DND-41 (cell line): ENCODE measurements at regions not wholly inside any gene's neighbourhood (a gene's known extent, or its start where the extent isn't known, plus 50 kb on each side); places are given as distances from the start of the nearest gene placed in this dataset.

Source experiments
- ATAC-seq: fragments of 200-7000 bp; cut with Tn5 transposase; 3 replicates; pipeline ENCODE4 v1.9.1; 2021; ENCODE audit warnings: low read depth; ENCODE audit not compliant: insufficient read depth
- DNase-seq: peaks from one replicate; pipeline ENCODE4 v3.0.0-alpha.2; 2020
- H2AFZ ChIP-seq: 2 replicates; pipeline ENCODE4 v1.6.0; 2012; ENCODE audit warnings: low read depth, low read length
- H3K27ac ChIP-seq: 2 replicates; pipeline ENCODE4 v1.5.1; 2012; ENCODE audit warnings: low read length, inconsistent platforms
- H3K27me3 ChIP-seq: fragments of 200-600 bp; sonication (generic); 2 replicates; pipeline ENCODE4 v1.6.0; 2012; ENCODE audit warnings: low read length, mild to moderate bottlenecking, inconsistent platforms; ENCODE audit not compliant: insufficient read depth, poor library complexity
- H3K36me3 ChIP-seq: 2 replicates; pipeline ENCODE4 v1.5.1; 2012; ENCODE audit warnings: low read length, inconsistent platforms; ENCODE audit not compliant: insufficient read depth
- H3K4me1 ChIP-seq: 2 replicates; pipeline ENCODE4 v1.5.1; 2012; ENCODE audit warnings: mild to moderate bottlenecking, low read length; ENCODE audit not compliant: insufficient read depth
- H3K4me2 ChIP-seq: 2 replicates; pipeline ENCODE4 v1.6.0; 2012; ENCODE audit warnings: mild to moderate bottlenecking, moderate library complexity, low read length, inconsistent platforms; ENCODE audit not compliant: insufficient read depth
- H3K4me3 ChIP-seq, 2 experiments: fragments of 200-600 bp in 1 of 2; shearing (Covaris generic) in 1 of 2; 2 replicates each; pipeline ENCODE4 v1.5.1; 2012 to 2016; ENCODE audit warnings: inconsistent platforms in 2 of 2, low read length in 2 of 2, mild to moderate bottlenecking in 2 of 2, low read depth in 1 of 2, moderate library complexity in 1 of 2
- H3K79me2 ChIP-seq: 2 replicates; pipeline ENCODE4 v1.6.0; 2012; ENCODE audit warnings: low read length, inconsistent platforms; ENCODE audit not compliant: insufficient read depth
- H3K9ac ChIP-seq: 2 replicates; pipeline ENCODE4 v1.6.0; 2012; ENCODE audit warnings: low read depth, mild to moderate bottlenecking, inconsistent platforms, low read length, moderate library complexity
- H3K9me3 ChIP-seq: 2 replicates; pipeline ENCODE4 v1.5.1; 2012; ENCODE audit warnings: low read length, moderate library complexity, mild to moderate bottlenecking, inconsistent platforms; ENCODE audit not compliant: insufficient read depth, severe bottlenecking
- H4K20me1 ChIP-seq: 2 replicates; pipeline ENCODE4 v1.6.0; 2012; ENCODE audit warnings: low read length; ENCODE audit not compliant: insufficient read depth
- EZH2 ChIP-seq: IDR thresholded peaks from 3 replicates; pipeline ENCODE4 v1.6.1; 2012; ENCODE audit warnings: borderline replicate concordance, low read depth, mild to moderate bottlenecking, moderate library complexity, low read length, inconsistent platforms; ENCODE audit not compliant: severe bottlenecking
- TF ChIP-seq, protein P1 (sequence below): IDR thresholded peaks from 2 replicates; pipeline ENCODE4 v1.5.1; 2012; ENCODE audit warnings: borderline replicate concordance, low read length, moderate library complexity, mild to moderate bottlenecking; ENCODE audit not compliant: poor library complexity, severe bottlenecking; ENCODE audit errors: extremely low read depth

DNA sequence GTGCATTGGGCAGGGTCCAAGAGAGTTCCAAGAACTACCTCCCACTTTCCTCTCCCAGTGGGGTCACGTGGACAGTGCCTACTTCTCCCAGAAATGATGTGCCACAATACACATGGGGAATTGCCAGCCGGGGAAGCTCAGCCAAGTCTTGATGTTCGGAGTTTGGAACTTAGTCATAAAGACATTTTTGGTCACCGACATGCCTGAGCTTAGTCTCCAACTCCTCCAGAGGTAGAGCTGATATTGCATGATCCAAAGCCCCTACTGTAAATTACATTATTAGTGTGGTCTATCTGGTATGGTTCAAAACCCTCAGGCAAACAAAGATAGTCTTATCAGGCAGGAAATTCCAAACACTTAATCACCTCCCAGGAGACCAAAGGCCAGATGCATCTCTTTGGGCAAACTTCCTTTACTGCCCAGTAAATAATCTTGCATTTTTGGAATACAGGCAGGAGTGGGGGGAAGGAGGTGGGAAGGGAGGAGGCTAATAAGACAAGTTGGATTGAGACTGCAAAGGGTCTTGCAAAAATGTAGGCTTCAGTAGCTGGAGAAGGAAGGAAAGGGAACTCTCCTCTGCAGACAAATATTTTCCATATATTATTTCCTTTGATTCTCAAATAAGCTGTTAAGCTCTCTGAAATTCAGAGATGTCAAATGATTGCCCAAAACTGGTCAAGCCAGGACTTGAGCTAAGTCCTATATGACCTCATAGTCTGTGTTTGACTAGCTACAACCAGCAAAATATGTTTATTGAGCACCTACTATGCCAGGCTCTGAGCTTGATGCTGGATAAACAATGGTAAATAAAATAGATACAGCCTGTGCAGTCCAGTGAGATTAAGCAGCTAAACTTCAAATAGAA, 99.4 kb downstream of the DRD1 start:
- no peak for TF ChIP-seq EZH2
- TF ChIP-seq, protein P1, sequence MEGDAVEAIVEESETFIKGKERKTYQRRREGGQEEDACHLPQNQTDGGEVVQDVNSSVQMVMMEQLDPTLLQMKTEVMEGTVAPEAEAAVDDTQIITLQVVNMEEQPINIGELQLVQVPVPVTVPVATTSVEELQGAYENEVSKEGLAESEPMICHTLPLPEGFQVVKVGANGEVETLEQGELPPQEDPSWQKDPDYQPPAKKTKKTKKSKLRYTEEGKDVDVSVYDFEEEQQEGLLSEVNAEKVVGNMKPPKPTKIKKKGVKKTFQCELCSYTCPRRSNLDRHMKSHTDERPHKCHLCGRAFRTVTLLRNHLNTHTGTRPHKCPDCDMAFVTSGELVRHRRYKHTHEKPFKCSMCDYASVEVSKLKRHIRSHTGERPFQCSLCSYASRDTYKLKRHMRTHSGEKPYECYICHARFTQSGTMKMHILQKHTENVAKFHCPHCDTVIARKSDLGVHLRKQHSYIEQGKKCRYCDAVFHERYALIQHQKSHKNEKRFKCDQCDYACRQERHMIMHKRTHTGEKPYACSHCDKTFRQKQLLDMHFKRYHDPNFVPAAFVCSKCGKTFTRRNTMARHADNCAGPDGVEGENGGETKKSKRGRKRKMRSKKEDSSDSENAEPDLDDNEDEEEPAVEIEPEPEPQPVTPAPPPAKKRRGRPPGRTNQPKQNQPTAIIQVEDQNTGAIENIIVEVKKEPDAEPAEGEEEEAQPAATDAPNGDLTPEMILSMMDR = no peak
- H3K9me3 ChIP-seq = no peaks in the 10 kb centered on the region

DNA sequence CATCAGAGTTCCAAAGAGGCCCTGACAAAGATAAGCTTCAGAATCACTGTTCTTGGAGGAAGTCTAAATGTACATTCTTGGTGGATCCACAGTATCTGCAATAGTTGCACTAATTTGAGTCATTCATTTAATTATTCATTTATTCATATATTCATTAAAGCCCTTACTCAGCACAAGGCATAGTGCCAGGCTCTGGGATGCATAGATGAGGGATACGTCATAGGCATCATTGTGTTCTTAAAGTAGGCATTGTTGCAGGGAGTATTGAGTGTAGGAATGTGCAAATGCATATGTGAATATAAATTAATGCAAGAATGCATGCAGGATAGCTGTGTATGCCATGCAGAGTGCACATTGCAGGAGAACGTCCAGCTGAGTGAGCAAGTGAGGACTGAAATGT, 100.7 kb downstream of the DRD1 start:
- H3K27me3 ChIP-seq = no peaks in the 10 kb centered on the region
- TF ChIP-seq, protein P1 = no peak
- TF ChIP-seq EZH2 = no peak
- ATAC-seq (no peak), DNase-seq (no peak)
- no peak overlapping the region for H3K27ac ChIP-seq
- H3K9ac ChIP-seq = no peak overlapping the region
- no peaks in the 10 kb centered on the region for H3K36me3 ChIP-seq
- no peak overlapping the region for H2AFZ ChIP-seq
- H3K4me3 ChIP-seq = no peak overlapping the region
- H3K79me2 ChIP-seq = no peaks in the 10 kb centered on the region
- H3K4me2 ChIP-seq = no peak overlapping the region
- H3K9me3 ChIP-seq = no peaks in the 10 kb centered on the region
- no peaks in the 10 kb centered on the region for H3K4me1 ChIP-seq
- H4K20me1 ChIP-seq = no peaks in the 10 kb centered on the region

More for the DNA sequence above, 99.4 kb downstream of the DRD1 start:
- Histone ChIP-seq H3K36me3 (no peaks in the 10 kb centered on the region), H3K27me3 (peaks cover 3% of the 10 kb centered on the region), H3K4me3 (no peak overlapping the region), H2AFZ (no peak overlapping the region), H3K79me2 (no peaks in the 10 kb centered on the region), H3K4me1 (no peaks in the 10 kb centered on the region), H3K9ac (no peak overlapping the region), H3K4me2 (no peak overlapping the region), H3K27ac (no peak overlapping the region), H4K20me1 (no peaks in the 10 kb centered on the region)
- ATAC-seq (no peak), DNase-seq (no peak)

DNA sequence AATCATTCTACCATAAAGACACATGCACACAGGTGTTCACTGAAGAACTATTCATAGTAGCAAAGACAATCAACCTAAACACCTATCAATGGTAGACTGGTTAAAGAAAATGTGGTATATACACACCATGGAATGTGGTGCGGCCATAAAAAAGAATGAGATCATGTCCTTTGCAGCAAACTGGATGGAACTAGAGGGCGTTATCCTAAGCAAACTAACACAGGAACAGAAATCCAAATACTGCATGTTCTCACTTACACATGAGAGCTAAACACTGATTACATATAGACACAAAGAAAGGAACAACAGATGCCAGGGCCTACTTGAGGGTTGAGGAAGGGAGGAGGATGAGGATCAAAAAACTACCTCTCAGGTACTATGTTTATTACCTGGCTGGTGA, 103.8 kb downstream of the DRD1 start:
- Histone ChIP-seq H3K4me3 (no peak overlapping the region), H3K4me2 (no peak overlapping the region), H3K79me2 (no peaks in the 10 kb centered on the region), H3K36me3 (no peaks in the 10 kb centered on the region), H3K4me1 (no peaks in the 10 kb centered on the region), H2AFZ (no peak overlapping the region), H3K27ac (no peak overlapping the region), H4K20me1 (no peaks in the 10 kb centered on the region), H3K9ac (no peak overlapping the region), H3K9me3 (no peaks in the 10 kb centered on the region), H3K27me3 (no peaks in the 10 kb centered on the region)
- no peak for DNase-seq
- TF ChIP-seq, protein P1 = no peak
- TF ChIP-seq EZH2 = no peak
- ATAC-seq = no peak
